Neutrophil (primary cell): ENCODE measurements at regions not wholly inside any gene's neighbourhood (a gene's known extent, or its start where the extent isn't known, plus 50 kb on each side); places are given as distances from the start of the nearest gene placed in this dataset.

Experiments
- H3K27ac ChIP-seq: fragments of 200-600 bp; sonication (generic); 2 replicates; pipeline ENCODE4 v1.5.1; 2016; ENCODE audit warnings: mild to moderate bottlenecking, moderate library complexity
- H3K27me3 ChIP-seq: fragments of 200-600 bp; sonication (generic); 2 replicates; pipeline ENCODE4 v1.6.0; 2016; ENCODE audit warnings: mild to moderate bottlenecking
- H3K36me3 ChIP-seq: fragments of 200-600 bp; sonication (generic); 2 replicates; pipeline ENCODE4 v1.5.1; 2017
- H3K4me1 ChIP-seq, 2 experiments: fragments of 200-600 bp in 1 of 2; sonication (generic) in 1 of 2; 1 replicate in 1 of 2; 2 replicates in 1 of 2; pipeline versions ENCODE4 v1.5.1 to v1.6.1; 2013 to 2016; ENCODE audit warnings: low read depth in 1 of 2, low read length in 1 of 2, mild to moderate bottlenecking in 1 of 2, moderate library complexity in 1 of 2; ENCODE audit not compliant: control insufficient read depth in 1 of 2, insufficient read depth in 1 of 2
- H3K4me3 ChIP-seq, 2 experiments: fragments of 200-600 bp in 1 of 2; sonication (generic) in 1 of 2; 1 replicate in 1 of 2; 2 replicates in 1 of 2; pipeline ENCODE4 v1.5.1; 2013 to 2016; ENCODE audit warnings: low read depth in 1 of 2, low read length in 1 of 2, mild to moderate bottlenecking in 1 of 2, moderate library complexity in 1 of 2
- H3K9me3 ChIP-seq: fragments of 200-600 bp; sonication (generic); 2 replicates; pipeline ENCODE4 v1.5.1; 2016
- TF ChIP-seq, protein P1 (sequence below): fragments of 200-600 bp; sonication (generic); IDR thresholded peaks from 2 replicates; pipeline ENCODE4 v1.5.1; 2016; ENCODE audit warnings: antibody characterized with exemption

DNA sequence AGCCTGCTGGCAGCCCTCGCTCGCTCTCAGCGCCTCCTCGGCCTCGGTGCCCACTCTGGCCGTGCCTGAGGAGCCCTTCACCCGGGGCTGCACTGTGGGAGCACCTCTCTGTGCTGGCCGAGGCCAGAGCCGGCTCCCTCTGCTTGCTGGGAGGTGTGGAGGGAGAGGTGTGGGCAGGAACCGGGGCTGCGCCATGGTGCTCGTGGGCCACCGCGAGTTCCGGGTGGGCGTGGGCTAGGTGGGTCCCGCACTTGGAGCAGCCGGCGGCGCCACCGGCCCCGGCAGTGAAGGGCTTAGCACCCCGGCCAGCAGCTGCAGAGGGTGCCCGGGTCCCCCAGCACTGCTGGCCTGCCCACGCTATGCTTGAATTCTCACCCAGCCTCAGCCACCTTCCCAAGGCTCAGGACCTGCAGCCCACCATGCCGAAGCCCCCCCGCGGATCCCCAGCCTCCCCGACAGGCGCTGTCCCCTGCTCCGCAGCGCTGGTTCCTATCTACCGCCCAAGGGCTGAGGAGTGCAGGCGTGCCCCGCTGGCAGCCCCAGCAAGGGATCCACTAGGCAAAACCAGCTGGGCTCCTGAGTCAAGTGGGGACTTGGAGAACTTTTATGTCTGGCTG, 863.3 kb downstream of the IGSF11 start:
- Histone ChIP-seq H3K4me1 (no peaks in the 10 kb centered on the region), H3K27ac (no peak overlapping the region), H3K36me3 (no peaks in the 10 kb centered on the region), H3K9me3 (peaks cover 4% of the 10 kb centered on the region), H3K4me3 (no peak overlapping the region), H3K27me3 (no peaks in the 10 kb centered on the region)
- TF ChIP-seq, protein P1, sequence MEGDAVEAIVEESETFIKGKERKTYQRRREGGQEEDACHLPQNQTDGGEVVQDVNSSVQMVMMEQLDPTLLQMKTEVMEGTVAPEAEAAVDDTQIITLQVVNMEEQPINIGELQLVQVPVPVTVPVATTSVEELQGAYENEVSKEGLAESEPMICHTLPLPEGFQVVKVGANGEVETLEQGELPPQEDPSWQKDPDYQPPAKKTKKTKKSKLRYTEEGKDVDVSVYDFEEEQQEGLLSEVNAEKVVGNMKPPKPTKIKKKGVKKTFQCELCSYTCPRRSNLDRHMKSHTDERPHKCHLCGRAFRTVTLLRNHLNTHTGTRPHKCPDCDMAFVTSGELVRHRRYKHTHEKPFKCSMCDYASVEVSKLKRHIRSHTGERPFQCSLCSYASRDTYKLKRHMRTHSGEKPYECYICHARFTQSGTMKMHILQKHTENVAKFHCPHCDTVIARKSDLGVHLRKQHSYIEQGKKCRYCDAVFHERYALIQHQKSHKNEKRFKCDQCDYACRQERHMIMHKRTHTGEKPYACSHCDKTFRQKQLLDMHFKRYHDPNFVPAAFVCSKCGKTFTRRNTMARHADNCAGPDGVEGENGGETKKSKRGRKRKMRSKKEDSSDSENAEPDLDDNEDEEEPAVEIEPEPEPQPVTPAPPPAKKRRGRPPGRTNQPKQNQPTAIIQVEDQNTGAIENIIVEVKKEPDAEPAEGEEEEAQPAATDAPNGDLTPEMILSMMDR = no peak

DNA sequence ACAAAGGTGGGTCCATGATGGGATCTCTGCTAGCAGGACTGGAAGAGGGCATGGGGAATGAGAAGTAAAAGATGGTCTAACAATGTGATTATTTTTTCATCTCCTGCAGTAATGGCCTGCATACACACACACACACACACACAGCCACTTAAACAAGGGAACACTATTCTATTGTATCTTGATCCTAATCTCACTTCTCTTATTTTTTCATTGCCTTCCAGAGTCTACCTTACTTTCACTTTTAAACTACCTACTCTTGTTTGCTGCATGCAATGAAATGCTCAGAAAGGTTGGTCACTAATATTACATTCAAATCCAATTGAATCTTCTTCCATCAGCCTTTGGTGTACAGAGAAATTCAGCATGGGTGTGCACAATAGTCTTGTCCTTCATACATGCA, 853.8 kb downstream of the IGSF11 start:
- Histone ChIP-seq H3K4me1 (no peaks in the 10 kb centered on the region), H3K27ac (no peak overlapping the region), H3K27me3 (no peaks in the 10 kb centered on the region), H3K4me3 (no peak overlapping the region), H3K36me3 (no peaks in the 10 kb centered on the region), H3K9me3 (no peaks in the 10 kb centered on the region)
- TF ChIP-seq, protein P1 = no peak

DNA sequence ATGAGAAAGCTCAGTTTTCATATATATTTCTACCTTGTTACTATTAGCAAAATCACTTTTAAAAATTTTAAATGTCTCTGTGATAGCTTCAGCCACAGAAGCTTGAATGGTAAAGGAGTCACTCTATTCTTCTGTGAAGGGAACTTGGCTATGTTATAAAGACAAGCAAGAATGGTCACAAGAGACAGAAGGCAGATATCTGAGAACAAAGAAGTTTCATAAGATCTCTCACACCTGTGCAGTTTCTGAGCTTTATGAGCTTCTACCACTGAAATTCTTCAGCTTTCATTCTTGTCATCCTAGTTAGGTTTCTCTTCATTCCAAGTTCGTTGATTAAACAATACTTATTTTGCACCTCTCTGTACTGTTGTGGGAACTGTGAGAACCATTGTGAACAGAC, 853.4 kb downstream of the IGSF11 start:
- Histone ChIP-seq H3K27me3 (no peaks in the 10 kb centered on the region), H3K4me3 (no peak overlapping the region), H3K36me3 (no peaks in the 10 kb centered on the region), H3K4me1 (no peaks in the 10 kb centered on the region), H3K9me3 (no peaks in the 10 kb centered on the region), H3K27ac (no peak overlapping the region)
- TF ChIP-seq, protein P1 = no peak

DNA sequence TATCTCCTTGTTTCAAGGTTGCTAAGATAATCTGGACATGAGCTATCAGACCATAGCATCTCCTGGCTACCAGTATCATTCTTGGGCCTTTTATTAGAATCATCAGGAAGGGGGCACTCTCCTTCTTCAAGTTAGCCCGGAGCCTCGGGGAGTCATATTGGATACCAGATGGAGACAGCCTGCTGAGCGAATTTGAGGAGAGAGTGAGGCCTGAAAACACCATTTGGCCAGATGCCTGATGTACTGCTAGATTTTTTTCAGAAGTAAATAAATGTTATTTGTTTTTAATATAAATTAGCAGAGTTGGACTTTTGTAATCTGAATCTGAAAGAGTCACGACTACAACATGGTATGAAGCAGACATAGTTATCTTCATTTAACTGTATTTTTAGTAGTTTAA, 848.6 kb downstream of the IGSF11 start:
- no peaks in the 10 kb centered on the region for H3K4me1 ChIP-seq
- H3K9me3 ChIP-seq = no peaks in the 10 kb centered on the region

DNA sequence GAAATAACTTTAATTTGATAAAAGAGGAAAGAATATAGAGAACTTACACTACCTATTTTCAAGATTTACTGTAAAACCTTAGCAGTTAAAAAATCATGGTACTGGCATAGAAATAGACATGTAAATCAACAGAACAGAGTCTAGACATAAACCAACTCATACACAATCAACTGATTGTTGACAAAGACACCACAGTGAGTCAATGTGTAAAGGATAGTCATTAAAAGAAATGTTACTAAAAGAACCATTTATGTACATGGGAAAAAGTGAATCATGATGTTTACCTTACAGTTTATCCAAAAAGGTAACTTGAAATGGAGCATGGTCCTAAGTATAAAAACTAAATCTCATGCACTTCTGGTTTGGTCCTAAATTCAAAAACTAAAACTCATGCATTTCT, 847.4 kb downstream of the IGSF11 start:
- H3K27ac ChIP-seq = no peak overlapping the region
- TF ChIP-seq, protein P1 = no peak
- no peak overlapping the region for H3K4me3 ChIP-seq
- no peaks in the 10 kb centered on the region for H3K9me3 ChIP-seq
- no peaks in the 10 kb centered on the region for H3K27me3 ChIP-seq
- H3K4me1 ChIP-seq = no peaks in the 10 kb centered on the region
- H3K36me3 ChIP-seq = no peaks in the 10 kb centered on the region

More for the DNA sequence above, 848.6 kb downstream of the IGSF11 start:
- TF ChIP-seq, protein P1 = no peak
- Histone ChIP-seq H3K36me3 (no peaks in the 10 kb centered on the region), H3K4me3 (no peak overlapping the region), H3K27me3 (no peaks in the 10 kb centered on the region), H3K27ac (no peak overlapping the region)

DNA sequence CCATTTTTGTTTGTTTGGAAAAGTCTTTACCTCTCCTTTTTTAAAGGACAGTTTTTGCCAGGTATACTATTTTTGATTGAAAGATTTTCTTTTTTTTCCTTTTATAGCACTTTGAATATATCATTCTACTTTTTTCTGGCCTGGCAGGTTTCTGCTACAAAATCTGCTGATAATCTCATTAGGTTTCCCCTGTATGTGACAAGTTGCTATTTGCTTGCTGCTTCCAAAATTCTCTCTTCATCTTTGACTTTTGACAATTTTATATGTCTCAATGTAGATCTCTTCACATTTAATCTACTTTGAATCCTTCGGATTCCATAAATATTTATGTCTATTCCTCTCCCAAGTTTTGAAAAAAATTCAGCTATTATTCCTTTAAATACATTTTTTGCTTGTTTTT, 838.5 kb downstream of the IGSF11 start:
- H3K27me3 ChIP-seq = no peaks in the 10 kb centered on the region
- H3K36me3 ChIP-seq = no peaks in the 10 kb centered on the region
- no peaks in the 10 kb centered on the region for H3K4me1 ChIP-seq
- TF ChIP-seq, protein P1 = no peak
- no peaks in the 10 kb centered on the region for H3K9me3 ChIP-seq
- no peak overlapping the region for H3K4me3 ChIP-seq
- H3K27ac ChIP-seq = no peak overlapping the region
